Stimulated activated effector memory CD8-positive, alpha-beta T cell treated with anti-CD3 and anti-CD28 coated beads, Interleukin-12 subunit alpha, Interleukin-12 subunit beta, amount 100 ng/mL, for 72 hours (primary cell): ENCODE measurements at regions not wholly inside any gene's neighbourhood (a gene's known extent, or its start where the extent isn't known, plus 50 kb on each side); places are given as distances from the start of the nearest gene placed in this dataset.

ENCODE experiments used
- ATAC-seq: fragments of 150-1000 bp; cut with Tn5 transposase; 2 replicates; pipeline ENCODE4 v1.10.0; 2021
- DNase-seq, 2 donors: peaks; one replicate each; pipeline ENCODE4 v3.0.0; 2021 to 2022; ENCODE audit warnings: low spot score in 2 of 2
- H3K27ac Mint-ChIP-seq: one replicate; pipeline ENCODE4 v1.8.0; 2022; ENCODE audit warnings: mild to moderate bottlenecking, mixed read lengths
- H3K36me3 Mint-ChIP-seq: one replicate; pipeline ENCODE4 v1.8.0; 2022; ENCODE audit warnings: mild to moderate bottlenecking, mixed read lengths
- H3K4me1 Mint-ChIP-seq: one replicate; pipeline ENCODE4 v1.8.0; 2022; ENCODE audit warnings: mixed read lengths
- H3K4me3 Mint-ChIP-seq: one replicate; pipeline ENCODE4 v1.8.0; 2022; ENCODE audit warnings: mild to moderate bottlenecking, mixed read lengths
- H3K9me3 Mint-ChIP-seq: one replicate; pipeline ENCODE4 v1.8.0; 2022; ENCODE audit warnings: mixed read lengths

- no peaks in the 10 kb centered on the region for H3K9me3 Mint-ChIP-seq
- ATAC-seq = no peak
- H3K4me3 Mint-ChIP-seq = no peak overlapping the region
- H3K27ac Mint-ChIP-seq = no peak overlapping the region
- no peaks in the 10 kb centered on the region for H3K36me3 Mint-ChIP-seq
- no peaks in the 10 kb centered on the region for H3K4me1 Mint-ChIP-seq
- no peak for DNase-seq
Measured at GRCh38 chr2:38446418-38446817, 69.3 kb upstream of the ATL2 start.

DNA sequence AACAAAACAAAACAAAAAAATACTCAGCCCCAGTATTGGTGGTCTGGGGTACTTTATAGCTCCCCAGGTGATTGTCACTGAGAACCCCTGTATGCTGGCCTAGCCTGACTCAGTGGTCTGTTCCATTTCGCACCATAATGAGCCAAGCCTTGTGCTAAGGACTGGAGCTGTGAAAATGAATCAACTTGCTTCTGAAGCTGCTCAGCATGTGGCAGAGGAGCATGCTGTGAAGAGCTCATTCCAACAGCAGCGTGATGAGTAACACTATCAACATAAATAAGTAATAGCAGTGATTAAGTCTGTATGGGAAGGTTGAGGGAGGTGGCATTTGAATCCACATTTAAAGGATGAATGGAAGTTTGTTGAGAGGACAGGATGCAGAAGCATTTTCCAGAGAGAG lies 67.2 kb upstream of the ATL2 start:
- Mint-ChIP-seq H3K9me3 (no peaks in the 10 kb centered on the region), H3K27ac (no peak overlapping the region), H3K4me1 (peaks cover under 1% of the 10 kb centered on the region), H3K4me3 (no peak overlapping the region), H3K36me3 (no peaks in the 10 kb centered on the region)
- DNase-seq = no peak
- ATAC-seq = peak; percentile 48

GRCh38 chr2:38442643-38443541 lies 65.8 kb upstream of the ATL2 start:
- Mint-ChIP-seq H3K4me3 (no peak overlapping the region), H3K9me3 (no peaks in the 10 kb centered on the region), H3K4me1 (peaks cover 12% of the 10 kb centered on the region), H3K36me3 (no peaks in the 10 kb centered on the region), H3K27ac (no peak overlapping the region)
- DNase-seq = no peak
- no peak for ATAC-seq

- no peak for DNase-seq
- ATAC-seq = no peak
- Mint-ChIP-seq H3K4me3 (no peak overlapping the region), H3K27ac (no peak overlapping the region), H3K9me3 (no peaks in the 10 kb centered on the region), H3K4me1 (peaks cover 12% of the 10 kb centered on the region), H3K36me3 (no peaks in the 10 kb centered on the region)
Measured at GRCh38 chr2:38441346-38441745, 64.3 kb upstream of the ATL2 start.

- no peaks in the 10 kb centered on the region for H3K36me3 Mint-ChIP-seq
- DNase-seq = no peak
- no peak overlapping the region for H3K27ac Mint-ChIP-seq
- ATAC-seq = no peak
- H3K4me3 Mint-ChIP-seq = no peak overlapping the region
- peaks cover 12% of the 10 kb centered on the region for H3K4me1 Mint-ChIP-seq
- H3K9me3 Mint-ChIP-seq = no peaks in the 10 kb centered on the region
Measured at GRCh38 chr2:38440655-38441054, 63.6 kb upstream of the ATL2 start.

GRCh38 chr2:38439863-38440262 lies 62.8 kb upstream of the ATL2 start:
- H3K27ac Mint-ChIP-seq = no peak overlapping the region
- H3K4me3 Mint-ChIP-seq = no peak overlapping the region
- ATAC-seq (no peak), DNase-seq (no peak)
- H3K9me3 Mint-ChIP-seq = no peaks in the 10 kb centered on the region
- no peaks in the 10 kb centered on the region for H3K36me3 Mint-ChIP-seq
- peaks cover 12% of the 10 kb centered on the region for H3K4me1 Mint-ChIP-seq

DNA sequence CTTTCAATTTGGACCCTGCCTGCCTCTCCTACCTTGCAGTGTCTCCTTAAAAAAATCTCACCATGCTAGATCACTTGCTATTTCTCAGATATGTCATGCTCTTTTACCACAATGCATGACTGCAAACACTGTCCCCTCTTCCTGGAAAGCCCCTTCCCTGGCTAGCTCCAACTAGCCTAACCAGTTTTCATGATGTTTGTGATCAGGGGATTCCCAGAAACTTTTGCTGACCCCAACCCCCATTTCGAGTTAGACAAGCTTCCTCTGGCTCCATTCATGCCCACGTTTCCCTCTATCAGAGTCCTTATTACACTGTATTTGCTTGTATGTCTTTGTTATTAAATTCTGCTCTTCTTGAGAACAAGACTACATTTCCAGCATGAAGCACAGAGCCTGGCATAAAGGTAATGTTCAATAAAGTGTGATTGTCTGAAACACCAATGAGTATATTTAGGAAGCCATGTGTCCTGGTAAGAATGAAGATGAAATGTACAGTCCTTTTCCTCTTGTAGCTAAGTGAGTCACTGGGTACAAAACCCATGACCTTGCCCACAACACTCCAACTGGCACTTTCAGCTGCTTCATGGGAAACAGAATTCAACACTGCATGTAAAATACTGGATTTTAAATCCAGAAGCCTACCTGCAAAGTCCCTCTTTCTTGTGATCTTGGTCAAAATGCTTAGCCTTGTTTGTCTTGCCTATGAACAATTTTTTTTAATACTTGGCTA lies 62.0 kb upstream of the ATL2 start:
- no peak for DNase-seq
- Mint-ChIP-seq H3K36me3 (no peaks in the 10 kb centered on the region), H3K4me3 (no peak overlapping the region), H3K4me1 (peaks cover 12% of the 10 kb centered on the region), H3K9me3 (no peaks in the 10 kb centered on the region), H3K27ac (no peak overlapping the region)
- peak; percentile 65 for ATAC-seq

- DNase-seq (no peak), ATAC-seq (no peak)
- H3K36me3 Mint-ChIP-seq = no peaks in the 10 kb centered on the region
- H3K27ac Mint-ChIP-seq = no peak overlapping the region
- H3K4me3 Mint-ChIP-seq = no peak overlapping the region
- H3K9me3 Mint-ChIP-seq = no peaks in the 10 kb centered on the region
- H3K4me1 Mint-ChIP-seq = peaks cover 12% of the 10 kb centered on the region
Measured at GRCh38 chr2:38438133-38438882, 61.2 kb upstream of the ATL2 start.

- Mint-ChIP-seq H3K4me3 (no peak overlapping the region), H3K27ac (no peak overlapping the region), H3K4me1 (peaks cover 12% of the 10 kb centered on the region), H3K9me3 (no peaks in the 10 kb centered on the region), H3K36me3 (no peaks in the 10 kb centered on the region)
- no peak for DNase-seq
- ATAC-seq = no peak
Measured at GRCh38 chr2:38436227-38436664, 59.2 kb upstream of the ATL2 start.

DNA sequence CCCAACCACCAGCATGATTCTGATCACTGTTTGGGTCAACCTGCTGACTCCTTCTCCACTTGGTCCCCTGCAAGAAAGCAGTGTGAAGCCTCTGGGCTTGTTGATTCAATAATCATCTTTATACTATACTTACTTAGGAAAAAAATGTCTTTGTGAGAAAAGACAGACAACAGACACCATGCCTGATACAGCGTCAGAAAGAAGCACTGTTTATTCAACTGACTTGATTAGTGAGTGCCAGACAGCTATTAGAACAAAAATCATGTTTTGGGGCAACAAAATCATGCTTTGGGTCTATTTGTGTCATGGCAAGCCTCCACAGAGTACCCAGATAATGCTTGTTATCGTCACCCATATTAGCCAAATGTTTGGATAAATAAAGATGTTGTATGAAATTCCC lies 58.7 kb upstream of the ATL2 start:
- no peak overlapping the region for H3K27ac Mint-ChIP-seq
- H3K4me1 Mint-ChIP-seq = peaks cover 12% of the 10 kb centered on the region
- no peaks in the 10 kb centered on the region for H3K9me3 Mint-ChIP-seq

DNA sequence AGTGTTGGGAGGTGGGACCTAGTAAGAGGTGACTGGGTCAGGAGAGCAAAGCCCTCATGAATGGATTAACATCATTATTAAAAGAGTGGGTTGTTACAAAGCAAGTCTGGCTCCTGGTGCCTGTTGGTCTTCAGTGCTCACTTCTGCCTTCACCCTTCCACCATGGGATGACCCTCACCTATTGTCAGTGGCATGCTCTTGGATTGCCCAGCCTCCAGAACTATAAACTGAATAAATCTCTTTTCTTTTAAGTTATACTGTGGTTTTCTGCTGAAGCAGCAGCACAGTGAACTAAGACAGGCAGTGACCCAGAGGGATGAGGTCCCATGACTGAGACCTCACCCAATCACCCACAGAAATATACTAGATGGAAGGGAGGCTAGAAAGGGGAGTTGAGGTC lies 57.5 kb upstream of the ATL2 start:
- Mint-ChIP-seq H3K27ac (no peak overlapping the region), H3K9me3 (no peaks in the 10 kb centered on the region), H3K4me3 (no peak overlapping the region), H3K36me3 (no peaks in the 10 kb centered on the region), H3K4me1 (peaks cover 12% of the 10 kb centered on the region)
- DNase-seq = no peak
- no peak for ATAC-seq

More for the DNA sequence above, 58.7 kb upstream of the ATL2 start:
- ATAC-seq = no peak
- no peaks in the 10 kb centered on the region for H3K36me3 Mint-ChIP-seq
- no peak overlapping the region for H3K4me3 Mint-ChIP-seq
- DNase-seq = no peak

DNA sequence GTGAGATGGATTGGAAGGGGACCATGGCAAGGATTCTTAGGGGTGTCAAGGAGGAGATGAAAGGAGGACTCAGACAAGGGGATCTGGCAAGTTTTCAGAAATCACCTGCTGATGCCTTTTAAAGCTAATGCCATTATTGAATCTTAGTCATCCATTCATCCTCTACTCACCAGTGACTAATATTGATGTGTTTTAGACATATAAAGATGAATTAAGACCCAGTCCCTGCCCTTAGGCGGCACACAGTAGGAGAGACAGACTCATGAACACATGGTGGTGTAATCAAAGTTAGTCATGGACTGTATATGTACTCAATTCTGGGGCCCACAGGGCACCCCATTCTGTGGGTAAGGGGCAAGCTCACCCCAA lies 56.5 kb upstream of the ATL2 start:
- H3K4me1 Mint-ChIP-seq = peaks cover 5% of the 10 kb centered on the region
- H3K36me3 Mint-ChIP-seq = no peaks in the 10 kb centered on the region
- no peaks in the 10 kb centered on the region for H3K9me3 Mint-ChIP-seq
- H3K4me3 Mint-ChIP-seq = no peak overlapping the region
- ATAC-seq (peak; percentile 48), DNase-seq (no peak)
- H3K27ac Mint-ChIP-seq = no peak overlapping the region

- no peaks in the 10 kb centered on the region for H3K9me3 Mint-ChIP-seq
- H3K4me3 Mint-ChIP-seq = no peak overlapping the region
- no peak for ATAC-seq
- H3K36me3 Mint-ChIP-seq = no peaks in the 10 kb centered on the region
- DNase-seq = no peak
- no peaks in the 10 kb centered on the region for H3K4me1 Mint-ChIP-seq
- no peak overlapping the region for H3K27ac Mint-ChIP-seq
Measured at GRCh38 chr2:38432820-38433606, 55.9 kb upstream of the ATL2 start.

GRCh38 chr2:38430597-38431207 lies 53.6 kb upstream of the ATL2 start:
- H3K27ac Mint-ChIP-seq = no peak overlapping the region
- H3K9me3 Mint-ChIP-seq = no peaks in the 10 kb centered on the region
- no peak overlapping the region for H3K4me3 Mint-ChIP-seq
- DNase-seq (no peak), ATAC-seq (no peak)
- no peaks in the 10 kb centered on the region for H3K4me1 Mint-ChIP-seq
- no peaks in the 10 kb centered on the region for H3K36me3 Mint-ChIP-seq
